Osteoblast (primary cell): ENCODE measurements at regions not wholly inside any gene's neighbourhood (a gene's known extent, or its start where the extent isn't known, plus 50 kb on each side); places are given as distances from the start of the nearest gene placed in this dataset.

Experiments used
- DNase-seq: peaks from one replicate; pipeline ENCODE4 v3.0.0; 2011; ENCODE audit warnings: low spot score, mixed read lengths; ENCODE audit not compliant: insufficient read length; ENCODE audit errors: missing footprints
- H2AFZ ChIP-seq: 2 replicates; pipeline ENCODE4 v1.6.0; 2011; ENCODE audit warnings: mild to moderate bottlenecking, low read length
- H3K27ac ChIP-seq: 2 replicates; pipeline ENCODE4 v1.5.1; 2011; ENCODE audit warnings: mild to moderate bottlenecking, low read depth, low read length, moderate library complexity
- H3K27me3 ChIP-seq: 2 replicates; pipeline ENCODE4 v1.6.0; 2012; ENCODE audit warnings: mild to moderate bottlenecking, control low read depth, inconsistent platforms, low read length, moderate library complexity; ENCODE audit not compliant: insufficient read depth
- H3K36me3 ChIP-seq: 2 replicates; pipeline ENCODE4 v1.5.1; 2011; ENCODE audit warnings: mild to moderate bottlenecking, low read length, control low read depth, moderate library complexity; ENCODE audit not compliant: insufficient read depth
- H3K4me1 ChIP-seq: 2 replicates; pipeline ENCODE4 v1.5.1; 2011; ENCODE audit warnings: mild to moderate bottlenecking, low read length, control low read depth, moderate library complexity; ENCODE audit not compliant: insufficient read depth
- H3K4me2 ChIP-seq: 2 replicates; pipeline ENCODE4 v1.6.0; 2011; ENCODE audit warnings: mild to moderate bottlenecking, low read length; ENCODE audit not compliant: insufficient read depth
- H3K4me3 ChIP-seq: fragments of 200-600 bp; sonication (generic); 3 replicates; pipeline ENCODE4 v1.5.1; 2012; ENCODE audit warnings: mild to moderate bottlenecking, low read length, inconsistent platforms; ENCODE audit not compliant: insufficient read depth
- H3K79me2 ChIP-seq: 2 replicates; pipeline ENCODE4 v1.6.0; 2012; ENCODE audit warnings: mild to moderate bottlenecking, low read length, control low read depth, inconsistent platforms; ENCODE audit not compliant: insufficient read depth
- H3K9me3 ChIP-seq: 2 replicates; pipeline ENCODE4 v1.5.1; 2011; ENCODE audit warnings: low read depth, low read length, control low read depth
- H4K20me1 ChIP-seq: 2 replicates; pipeline ENCODE4 v1.6.0; 2012; ENCODE audit warnings: mild to moderate bottlenecking, low read length, control low read depth; ENCODE audit not compliant: insufficient read depth
- TF ChIP-seq, protein P1 (sequence below): IDR thresholded peaks from 2 replicates; pipeline ENCODE4 v1.5.1; 2011; ENCODE audit warnings: mild to moderate bottlenecking, low read depth, low read length, moderate library complexity; ENCODE audit errors: extremely low read depth

- Histone ChIP-seq H3K4me1 (no peaks in the 10 kb centered on the region), H2AFZ (no peak overlapping the region), H4K20me1 (no peaks in the 10 kb centered on the region), H3K4me2 (no peak overlapping the region), H3K79me2 (no peaks in the 10 kb centered on the region), H3K27me3 (no peaks in the 10 kb centered on the region), H3K9me3 (no peaks in the 10 kb centered on the region), H3K27ac (no peak overlapping the region), H3K4me3 (no peak overlapping the region), H3K36me3 (no peaks in the 10 kb centered on the region)
- TF ChIP-seq, protein P1, sequence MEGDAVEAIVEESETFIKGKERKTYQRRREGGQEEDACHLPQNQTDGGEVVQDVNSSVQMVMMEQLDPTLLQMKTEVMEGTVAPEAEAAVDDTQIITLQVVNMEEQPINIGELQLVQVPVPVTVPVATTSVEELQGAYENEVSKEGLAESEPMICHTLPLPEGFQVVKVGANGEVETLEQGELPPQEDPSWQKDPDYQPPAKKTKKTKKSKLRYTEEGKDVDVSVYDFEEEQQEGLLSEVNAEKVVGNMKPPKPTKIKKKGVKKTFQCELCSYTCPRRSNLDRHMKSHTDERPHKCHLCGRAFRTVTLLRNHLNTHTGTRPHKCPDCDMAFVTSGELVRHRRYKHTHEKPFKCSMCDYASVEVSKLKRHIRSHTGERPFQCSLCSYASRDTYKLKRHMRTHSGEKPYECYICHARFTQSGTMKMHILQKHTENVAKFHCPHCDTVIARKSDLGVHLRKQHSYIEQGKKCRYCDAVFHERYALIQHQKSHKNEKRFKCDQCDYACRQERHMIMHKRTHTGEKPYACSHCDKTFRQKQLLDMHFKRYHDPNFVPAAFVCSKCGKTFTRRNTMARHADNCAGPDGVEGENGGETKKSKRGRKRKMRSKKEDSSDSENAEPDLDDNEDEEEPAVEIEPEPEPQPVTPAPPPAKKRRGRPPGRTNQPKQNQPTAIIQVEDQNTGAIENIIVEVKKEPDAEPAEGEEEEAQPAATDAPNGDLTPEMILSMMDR = no peak
- no peak for DNase-seq
Measured at GRCh38 chr12:59890896-59891579, 295.2 kb downstream of the SLC16A7 start.

DNA sequence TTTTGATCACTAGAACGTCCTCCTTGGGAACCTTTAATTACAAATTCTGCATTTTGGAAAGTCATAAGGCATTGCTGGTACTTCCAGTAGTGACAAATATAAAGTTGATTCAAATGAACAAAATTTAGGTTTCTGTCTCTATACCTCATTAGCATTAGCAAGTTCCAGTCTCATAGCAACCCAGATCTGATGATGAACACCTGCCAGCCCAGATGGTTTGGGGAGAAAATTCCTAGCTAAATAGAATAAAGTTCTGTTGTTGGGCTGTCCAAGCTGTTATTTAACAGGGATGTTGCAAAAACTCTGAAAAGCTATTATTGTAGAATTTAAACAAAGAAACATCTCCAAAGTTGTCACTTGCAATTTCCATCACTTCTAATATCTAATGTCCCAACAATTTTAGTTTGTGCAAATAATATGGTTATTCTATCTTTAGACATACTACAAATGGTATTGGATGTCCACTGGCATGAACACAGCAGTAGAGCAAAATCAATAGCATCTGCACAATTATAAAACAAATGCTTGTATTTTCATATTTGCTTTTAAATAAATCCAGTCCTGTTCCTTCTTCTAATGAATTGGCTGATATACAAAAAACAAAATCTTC lies 299.4 kb downstream of the SLC16A7 start:
- H3K27me3 ChIP-seq = no peaks in the 10 kb centered on the region
- no peaks in the 10 kb centered on the region for H3K4me1 ChIP-seq
- H4K20me1 ChIP-seq = no peaks in the 10 kb centered on the region
- H3K4me2 ChIP-seq = no peak overlapping the region
- H3K79me2 ChIP-seq = no peaks in the 10 kb centered on the region
- no peak for DNase-seq
- no peak overlapping the region for H3K4me3 ChIP-seq
- no peaks in the 10 kb centered on the region for H3K36me3 ChIP-seq
- TF ChIP-seq, protein P1 = no peak
- H3K9me3 ChIP-seq = no peaks in the 10 kb centered on the region
- H3K27ac ChIP-seq = no peak overlapping the region
- H2AFZ ChIP-seq = no peak overlapping the region

GRCh38 chr12:59904874-59905521 lies 309.2 kb downstream of the SLC16A7 start:
- H3K4me3 ChIP-seq = no peak overlapping the region
- H3K9me3 ChIP-seq = no peaks in the 10 kb centered on the region
- no peak overlapping the region for H2AFZ ChIP-seq
- no peaks in the 10 kb centered on the region for H3K27me3 ChIP-seq
- H4K20me1 ChIP-seq = no peaks in the 10 kb centered on the region
- no peak overlapping the region for H3K27ac ChIP-seq
- H3K79me2 ChIP-seq = no peaks in the 10 kb centered on the region
- H3K36me3 ChIP-seq = no peaks in the 10 kb centered on the region
- no peak for DNase-seq
- H3K4me1 ChIP-seq = no peaks in the 10 kb centered on the region
- no peak overlapping the region for H3K4me2 ChIP-seq
- TF ChIP-seq, protein P1 = no peak

- Histone ChIP-seq H4K20me1 (no peaks in the 10 kb centered on the region), H3K27ac (no peak overlapping the region), H3K4me1 (no peaks in the 10 kb centered on the region), H2AFZ (no peak overlapping the region), H3K79me2 (no peaks in the 10 kb centered on the region), H3K4me3 (no peak overlapping the region), H3K9me3 (no peaks in the 10 kb centered on the region), H3K27me3 (no peaks in the 10 kb centered on the region), H3K36me3 (no peaks in the 10 kb centered on the region), H3K4me2 (no peak overlapping the region)
- DNase-seq = no peak
- TF ChIP-seq, protein P1 = no peak
Measured at GRCh38 chr12:59911516-59911915, 315.7 kb downstream of the SLC16A7 start.
